ENCODE measurements at regions not wholly inside any gene's neighbourhood (a gene's known extent, or its start where the extent isn't known, plus 50 kb on each side); places are given as distances from the start of the nearest gene placed in this dataset.

DNA sequence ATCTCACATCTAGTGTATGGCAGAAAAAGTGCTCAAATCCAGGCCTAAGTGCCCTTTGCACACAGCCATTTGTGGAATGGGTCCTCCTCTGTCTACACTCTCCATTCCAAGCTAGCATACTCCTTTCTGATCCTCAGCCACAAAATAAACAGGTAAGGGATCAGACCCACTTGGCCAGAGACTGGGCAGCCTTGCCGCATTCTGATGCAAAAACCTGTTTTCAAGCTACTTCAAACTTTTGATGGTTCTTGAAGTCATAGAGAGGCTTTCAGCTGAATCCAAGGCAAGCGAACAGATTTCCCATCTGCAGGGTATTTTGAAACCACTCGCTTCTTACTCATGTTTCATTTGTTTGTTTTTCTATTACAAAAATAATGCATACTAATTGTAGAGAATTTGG lies 136.6 kb upstream of the NAV2 start:
- no peak for TF ChIP-seq CTCF (IDR thresholded peaks at IDR 0.05; ENCODE audit: low read depth, low read length)
- no peak for TF ChIP-seq POLR2A (IDR thresholded peaks at IDR 0.05; ENCODE audit: extremely low read depth, insufficient read length)

All from NB4 (cell line).